ENCODE measurements at regions not wholly inside any gene's neighbourhood (a gene's known extent, or its start where the extent isn't known, plus 50 kb on each side); places are given as distances from the start of the nearest gene placed in this dataset.
"Not testable (repeated sequence)": the region's sequence is repeated elsewhere in the genome, so short reads cannot be mapped to it uniquely, and the experiment has no call there.

DNA sequence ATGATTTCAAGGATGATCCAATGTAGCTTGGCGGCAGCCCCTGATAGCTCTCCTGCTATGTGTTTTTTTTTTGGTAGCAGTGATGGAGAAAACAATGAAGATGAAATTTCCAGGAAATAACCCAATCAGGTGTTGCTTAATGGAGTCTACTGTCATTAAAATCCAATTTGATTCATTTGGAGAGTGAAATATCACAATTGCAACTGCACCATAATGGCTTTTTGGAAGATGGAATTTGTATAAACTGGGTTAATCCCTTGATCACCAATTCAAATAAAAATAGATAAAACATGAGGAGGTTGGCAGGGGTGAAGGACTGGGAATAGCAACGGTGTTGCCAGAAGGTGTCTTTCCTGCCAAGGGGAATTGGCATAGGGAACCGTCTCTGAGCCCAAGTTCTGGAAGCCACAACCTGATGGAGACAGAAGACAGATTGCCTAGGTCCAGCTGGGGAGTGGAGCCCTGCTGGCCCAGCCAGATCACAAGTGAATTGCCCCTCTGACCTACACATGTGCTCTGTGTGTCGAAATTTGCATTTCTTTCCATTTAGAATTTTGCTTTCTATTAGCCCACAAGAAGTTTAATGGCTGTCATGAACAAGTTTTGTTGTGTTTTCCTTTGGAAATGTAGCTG is 170.3 kb upstream of the SPRED2 start:
- no peak overlapping the region for H3K27ac ChIP-seq (ENCODE audit: low read length)
- no peak overlapping the region for H3K4me2 ChIP-seq (ENCODE audit: low read depth, low read length)
- H3K27me3 ChIP-seq (replicated peaks; ENCODE audit: insufficient read depth, low read length): no peaks in the 10 kb centered on the region
- H3K79me2 ChIP-seq (ENCODE audit: low read length): no peaks in the 10 kb centered on the region
- H3F3A ChIP-seq (ENCODE audit: insufficient read depth, low read length): peaks cover 10% of the 10 kb centered on the region
- no peaks in the 10 kb centered on the region for H3K9me3 ChIP-seq (replicated peaks; ENCODE audit: insufficient read depth, low read length)
- no peak for DNase-seq
- no peaks in the 10 kb centered on the region for H3K9me2 ChIP-seq (replicated peaks; ENCODE audit: insufficient read depth, low read length)
- no peak overlapping the region for H3K9ac ChIP-seq (ENCODE audit: low read length)
- H2AFZ ChIP-seq (ENCODE audit: low read length): no peak overlapping the region
- no peak overlapping the region for H3K4me3 ChIP-seq (ENCODE audit: low read length)
- no peaks in the 10 kb centered on the region for H4K20me1 ChIP-seq (ENCODE audit: insufficient read depth, low read length)
- H3K4me1 ChIP-seq (ENCODE audit: low read length): peaks cover 31% of the 10 kb centered on the region
- no peaks in the 10 kb centered on the region for H3K36me3 ChIP-seq (replicated peaks; ENCODE audit: insufficient read depth, low read length)
- TF ChIP-seq EZH2phosphoT487 (IDR thresholded peaks at IDR 0.05; ENCODE audit: low read length): no peak
- no peak for TF ChIP-seq CTCF (IDR thresholded peaks at IDR 0.05; ENCODE audit: low read length)
- TF ChIP-seq EZH2 (optimal IDR thresholded peaks at IDR 0.05; ENCODE audit: low read depth, low read length): no peak

- not testable (repeated sequence) for H2AFZ ChIP-seq (ENCODE audit: low read length); H3K9me3 ChIP-seq (replicated peaks; ENCODE audit: insufficient read depth, low read length); H3K9me2 ChIP-seq (replicated peaks; ENCODE audit: insufficient read depth, low read length); H3K27ac ChIP-seq (ENCODE audit: low read length); H3K4me2 ChIP-seq (ENCODE audit: low read depth, low read length); H3K9ac ChIP-seq (ENCODE audit: low read length); H3K79me2 ChIP-seq (ENCODE audit: low read length); H4K20me1 ChIP-seq (ENCODE audit: insufficient read depth, low read length); DNase-seq; H3K27me3 ChIP-seq (replicated peaks; ENCODE audit: insufficient read depth, low read length); H3K4me3 ChIP-seq (ENCODE audit: low read length); H3K36me3 ChIP-seq (replicated peaks; ENCODE audit: insufficient read depth, low read length); H3F3A ChIP-seq (ENCODE audit: insufficient read depth, low read length)
- H3K4me1 ChIP-seq (ENCODE audit: low read length): peaks cover 15% of the 10 kb centered on the region
These were observed 168.5 kb upstream of the SPRED2 start for GRCh38 chr2:65600871-65601270.

GRCh38 chr2:65600351-65600750 is 168.0 kb upstream of the SPRED2 start:
- H3K9ac ChIP-seq (ENCODE audit: low read length); H3K9me2 ChIP-seq (replicated peaks; ENCODE audit: insufficient read depth, low read length); H3K27me3 ChIP-seq (replicated peaks; ENCODE audit: insufficient read depth, low read length); H4K20me1 ChIP-seq (ENCODE audit: insufficient read depth, low read length); H3F3A ChIP-seq (ENCODE audit: insufficient read depth, low read length); H3K27ac ChIP-seq (ENCODE audit: low read length); H2AFZ ChIP-seq (ENCODE audit: low read length); DNase-seq; H3K4me3 ChIP-seq (ENCODE audit: low read length); H3K4me1 ChIP-seq (ENCODE audit: low read length); H3K36me3 ChIP-seq (replicated peaks; ENCODE audit: insufficient read depth, low read length); H3K4me2 ChIP-seq (ENCODE audit: low read depth, low read length); H3K79me2 ChIP-seq (ENCODE audit: low read length); H3K9me3 ChIP-seq (replicated peaks; ENCODE audit: insufficient read depth, low read length): not testable (repeated sequence)

DNA sequence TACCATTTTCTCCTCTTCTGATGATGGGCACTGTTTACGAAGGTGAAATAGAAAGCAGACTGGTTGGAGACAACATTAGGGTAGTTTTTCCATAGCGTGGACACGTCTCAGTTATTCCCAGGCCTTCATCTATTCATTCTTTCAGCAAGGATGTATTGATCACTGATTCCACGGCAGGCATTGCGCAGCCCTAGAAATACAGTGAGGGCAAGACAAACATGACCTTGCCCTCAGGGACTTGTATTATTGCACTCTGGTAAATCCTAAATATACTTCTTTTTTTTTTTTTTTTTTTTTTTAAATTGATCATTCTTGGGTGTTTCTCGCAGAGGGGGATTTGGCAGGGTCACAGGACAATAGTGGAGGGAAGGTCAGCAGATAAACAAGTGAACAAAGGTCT is 167.3 kb upstream of the SPRED2 start:
- TF ChIP-seq EZH2 (optimal IDR thresholded peaks at IDR 0.05; ENCODE audit: low read depth, low read length) (no peak), CTCF (IDR thresholded peaks at IDR 0.05; ENCODE audit: low read length) (no peak), EZH2phosphoT487 (IDR thresholded peaks at IDR 0.05; ENCODE audit: low read length) (no peak)
- no peak overlapping the region for H2AFZ ChIP-seq (ENCODE audit: low read length)
- no peak overlapping the region for H3K4me3 ChIP-seq (ENCODE audit: low read length)
- H3K27me3 ChIP-seq (replicated peaks; ENCODE audit: insufficient read depth, low read length): no peaks in the 10 kb centered on the region
- H3K27ac ChIP-seq (ENCODE audit: low read length): no peak overlapping the region
- no peaks in the 10 kb centered on the region for H3F3A ChIP-seq (ENCODE audit: insufficient read depth, low read length)
- peaks cover 3% of the 10 kb centered on the region; the same call in 1 of the 2 replicates for H3K4me1 ChIP-seq (ENCODE audit: low read length)
- no peak overlapping the region for H3K9ac ChIP-seq (ENCODE audit: low read length)
- no peaks in the 10 kb centered on the region for H4K20me1 ChIP-seq (ENCODE audit: insufficient read depth, low read length)
- no peak for DNase-seq
- H3K79me2 ChIP-seq (ENCODE audit: low read length): no peaks in the 10 kb centered on the region
- no peak overlapping the region for H3K4me2 ChIP-seq (ENCODE audit: low read depth, low read length)
- no peaks in the 10 kb centered on the region for H3K36me3 ChIP-seq (replicated peaks; ENCODE audit: insufficient read depth, low read length)
- H3K9me3 ChIP-seq (replicated peaks; ENCODE audit: insufficient read depth, low read length): no peaks in the 10 kb centered on the region
- no peaks in the 10 kb centered on the region for H3K9me2 ChIP-seq (replicated peaks; ENCODE audit: insufficient read depth, low read length)
